AG08396 (cell line): ENCODE measurements at regions not wholly inside any gene's neighbourhood (a gene's known extent, or its start where the extent isn't known, plus 50 kb on each side); places are given as distances from the start of the nearest gene placed in this dataset.
"Not testable (repeated sequence)": the region's sequence is repeated elsewhere in the genome, so short reads cannot be mapped to it uniquely, and the experiment has no call there.

Experiments
- DNase-seq: peaks from one replicate; pipeline ENCODE4 v3.0.0; 2012; ENCODE audit warnings: low spot score, mixed read lengths

- no peak for DNase-seq
These were observed 266.1 kb downstream of the SPRY2 start for GRCh38 chr13:80074811-80075210.

GRCh38 chr13:80074143-80074752 is 266.7 kb downstream of the SPRY2 start:
- no peak for DNase-seq

GRCh38 chr13:80072231-80072630 is 268.7 kb downstream of the SPRY2 start:
- no peak for DNase-seq

- DNase-seq, result no peak
These were observed 270.8 kb downstream of the SPRY2 start for GRCh38 chr13:80070024-80070703.

- no peak for DNase-seq
These were observed 271.6 kb downstream of the SPRY2 start for GRCh38 chr13:80069374-80069773.

- no peak for DNase-seq
These were observed 274.9 kb downstream of the SPRY2 start for GRCh38 chr13:80065996-80066395.

GRCh38 chr13:80062416-80062815 is 278.5 kb downstream of the SPRY2 start:
- DNase-seq, result not testable (repeated sequence)

GRCh38 chr13:80059789-80060188 is 281.1 kb downstream of the SPRY2 start:
- DNase-seq, result no peak

- no peak for DNase-seq
These were observed 282.3 kb downstream of the SPRY2 start for GRCh38 chr13:80058626-80059025.

- DNase-seq, result no peak
These were observed 285.1 kb downstream of the SPRY2 start for GRCh38 chr13:80055847-80056246.

GRCh38 chr13:80054806-80055205 is 286.1 kb downstream of the SPRY2 start:
- DNase-seq, result no peak

GRCh38 chr13:80052286-80052685 is 288.6 kb downstream of the SPRY2 start:
- no peak for DNase-seq

GRCh38 chr13:80050252-80050651 is 290.7 kb downstream of the SPRY2 start:
- DNase-seq, result no peak

GRCh38 chr13:80048802-80049201 is 292.1 kb downstream of the SPRY2 start:
- peak; percentile 74 for DNase-seq

GRCh38 chr13:80048030-80048429 is 292.9 kb downstream of the SPRY2 start:
- no peak for DNase-seq

- peak; percentile 19 for DNase-seq
These were observed 293.5 kb downstream of the SPRY2 start for GRCh38 chr13:80047406-80047805.

- no peak for DNase-seq
These were observed 300.0 kb downstream of the SPRY2 start for GRCh38 chr13:80040981-80041317.

- DNase-seq, result peak; percentile 52
These were observed 300.5 kb downstream of the SPRY2 start for GRCh38 chr13:80040196-80040980.

- DNase-seq, result no peak
These were observed 301.9 kb downstream of the SPRY2 start for GRCh38 chr13:80039000-80039399.

GRCh38 chr13:80038371-80038770 is 302.6 kb downstream of the SPRY2 start:
- no peak for DNase-seq

GRCh38 chr13:80037505-80037888 is 303.4 kb downstream of the SPRY2 start:
- peak; percentile 50 for DNase-seq

- DNase-seq, result no peak
These were observed 304.0 kb downstream of the SPRY2 start for GRCh38 chr13:80036845-80037504.

GRCh38 chr13:80035096-80035495 is 305.8 kb downstream of the SPRY2 start:
- DNase-seq, result no peak
